ENCODE measurements at regions not wholly inside any gene's neighbourhood (a gene's known extent, or its start where the extent isn't known, plus 50 kb on each side); places are given as distances from the start of the nearest gene placed in this dataset.

DNA sequence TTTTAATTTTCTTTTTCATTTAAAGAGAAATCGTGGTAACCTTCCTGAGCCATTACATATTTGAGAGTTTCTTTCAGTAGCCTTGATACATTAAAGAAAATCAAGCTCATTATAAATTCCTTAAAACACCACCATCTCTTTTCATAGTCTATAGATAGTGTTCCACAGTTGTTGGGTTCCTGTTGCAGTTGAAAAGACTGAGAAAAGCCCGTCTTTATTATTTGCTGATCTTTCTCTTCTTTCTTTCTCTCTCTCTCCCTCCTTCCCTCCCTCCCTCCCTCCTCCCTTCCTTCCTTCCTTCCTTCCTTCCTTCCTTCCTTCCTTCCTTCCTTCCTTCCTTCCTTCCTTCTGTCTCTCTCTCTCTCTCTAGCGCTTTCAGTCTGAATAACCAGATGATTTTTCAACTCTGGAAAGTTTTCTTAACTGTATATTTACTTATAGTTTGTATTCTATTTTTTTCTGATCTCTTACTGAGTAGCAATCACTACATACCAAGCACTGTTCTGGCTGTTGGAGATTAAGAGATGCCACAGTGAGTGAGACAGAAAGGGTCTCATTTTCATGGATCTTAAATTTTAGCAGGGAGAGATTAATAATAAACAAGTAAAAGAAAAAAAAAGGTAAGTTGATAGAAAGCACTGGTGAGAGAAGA, 157.5 kb downstream of the TINAG start:
- no peak for TF ChIP-seq ZFX (IDR thresholded peaks at IDR 0.05)
- TF ChIP-seq, protein P1, sequence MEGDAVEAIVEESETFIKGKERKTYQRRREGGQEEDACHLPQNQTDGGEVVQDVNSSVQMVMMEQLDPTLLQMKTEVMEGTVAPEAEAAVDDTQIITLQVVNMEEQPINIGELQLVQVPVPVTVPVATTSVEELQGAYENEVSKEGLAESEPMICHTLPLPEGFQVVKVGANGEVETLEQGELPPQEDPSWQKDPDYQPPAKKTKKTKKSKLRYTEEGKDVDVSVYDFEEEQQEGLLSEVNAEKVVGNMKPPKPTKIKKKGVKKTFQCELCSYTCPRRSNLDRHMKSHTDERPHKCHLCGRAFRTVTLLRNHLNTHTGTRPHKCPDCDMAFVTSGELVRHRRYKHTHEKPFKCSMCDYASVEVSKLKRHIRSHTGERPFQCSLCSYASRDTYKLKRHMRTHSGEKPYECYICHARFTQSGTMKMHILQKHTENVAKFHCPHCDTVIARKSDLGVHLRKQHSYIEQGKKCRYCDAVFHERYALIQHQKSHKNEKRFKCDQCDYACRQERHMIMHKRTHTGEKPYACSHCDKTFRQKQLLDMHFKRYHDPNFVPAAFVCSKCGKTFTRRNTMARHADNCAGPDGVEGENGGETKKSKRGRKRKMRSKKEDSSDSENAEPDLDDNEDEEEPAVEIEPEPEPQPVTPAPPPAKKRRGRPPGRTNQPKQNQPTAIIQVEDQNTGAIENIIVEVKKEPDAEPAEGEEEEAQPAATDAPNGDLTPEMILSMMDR (conservative IDR thresholded peaks at IDR 0.05), result no peak
- H3K27ac ChIP-seq, result no peak overlapping the region

DNA sequence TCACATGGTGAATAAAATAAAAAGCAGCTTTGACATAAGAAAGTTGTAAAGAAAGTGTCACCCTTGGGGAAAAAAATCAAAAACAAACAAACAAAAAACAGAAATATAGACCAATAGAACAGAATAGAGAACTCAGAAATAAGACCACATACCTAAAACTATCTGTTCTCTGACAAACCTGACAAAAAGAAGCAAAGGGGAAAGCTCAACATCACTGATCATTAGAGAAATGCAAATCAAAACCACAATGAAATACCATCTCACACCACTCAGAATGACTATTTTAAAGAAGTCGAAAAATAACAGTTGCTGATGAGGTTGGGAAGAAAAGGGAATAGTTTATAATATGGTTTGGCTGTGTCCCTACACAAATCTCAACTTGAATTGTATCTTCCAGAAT, 159.1 kb downstream of the TINAG start:
- no peak for TF ChIP-seq ZFX (IDR thresholded peaks at IDR 0.05)
- TF ChIP-seq, protein P1 (conservative IDR thresholded peaks at IDR 0.05), result no peak
- no peak overlapping the region for H3K27ac ChIP-seq

DNA sequence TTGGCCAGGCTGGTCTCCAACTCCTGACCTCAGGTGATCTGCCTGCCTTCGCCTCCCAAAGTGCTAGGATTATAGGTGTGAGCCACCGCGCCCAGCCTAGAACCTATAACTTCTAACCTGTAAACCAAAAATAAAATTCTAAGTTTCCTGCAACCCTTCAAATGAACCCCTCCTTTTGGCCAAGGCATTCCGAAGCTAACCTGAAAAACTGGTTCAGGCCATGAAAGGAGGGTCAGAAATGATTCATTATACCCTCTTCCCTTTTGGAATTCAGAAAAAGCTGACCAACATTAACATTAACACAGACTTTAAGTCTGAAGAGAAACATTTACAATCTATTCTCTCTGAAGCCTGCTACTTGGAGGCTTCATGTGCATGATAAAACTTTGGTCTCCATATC, 165.1 kb downstream of the TINAG start:
- H3K27ac ChIP-seq, result no peak overlapping the region

DNA sequence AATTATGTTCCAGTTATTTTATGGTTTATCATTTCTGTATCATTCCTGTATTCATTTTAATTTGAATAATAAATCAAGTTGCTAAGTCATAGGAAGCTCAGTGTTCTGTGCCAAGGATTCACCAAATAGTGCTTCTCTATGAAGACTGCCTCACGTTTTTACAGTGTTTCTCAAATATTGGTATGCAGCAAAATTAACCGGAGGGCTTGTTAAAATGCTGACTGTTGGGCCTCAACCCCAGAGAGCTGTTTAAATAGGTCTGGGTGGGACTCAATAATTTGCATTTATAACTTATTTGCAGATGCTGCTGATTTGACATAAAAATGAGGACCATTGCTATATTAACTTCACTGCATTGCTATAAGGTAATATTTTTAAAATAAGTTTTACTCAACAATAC, 166.7 kb downstream of the TINAG start:
- no peak for TF ChIP-seq ZFX (IDR thresholded peaks at IDR 0.05)
- TF ChIP-seq, protein P1 (conservative IDR thresholded peaks at IDR 0.05), result no peak
- no peak overlapping the region for H3K27ac ChIP-seq

More for the DNA sequence above, 165.1 kb downstream of the TINAG start:
- TF ChIP-seq, protein P1 (conservative IDR thresholded peaks at IDR 0.05), result no peak
- no peak for TF ChIP-seq ZFX (IDR thresholded peaks at IDR 0.05)

DNA sequence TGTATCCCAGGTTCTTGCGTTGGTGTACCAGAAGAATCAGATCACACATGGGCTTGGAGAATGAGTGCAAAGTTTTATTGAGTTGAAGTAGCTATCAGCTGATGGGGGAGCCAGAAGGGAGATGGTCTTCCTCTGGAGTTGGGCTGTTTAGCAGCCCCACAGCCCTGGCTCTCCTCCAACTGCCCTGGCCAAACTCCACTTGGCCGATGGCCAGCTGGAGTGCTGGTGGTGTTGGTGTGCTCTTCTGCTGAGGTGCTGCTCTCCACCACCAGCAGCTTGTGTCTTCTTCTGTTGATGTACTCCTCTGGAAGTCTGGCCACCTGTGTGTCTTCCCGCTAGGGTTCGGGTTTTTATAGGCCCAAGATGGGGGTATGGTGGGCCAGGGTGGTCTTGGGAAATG, 172.8 kb downstream of the TINAG start:
- no peak overlapping the region for H3K27ac ChIP-seq
- TF ChIP-seq, protein P1 (conservative IDR thresholded peaks at IDR 0.05), result no peak
- no peak for TF ChIP-seq ZFX (IDR thresholded peaks at IDR 0.05)

DNA sequence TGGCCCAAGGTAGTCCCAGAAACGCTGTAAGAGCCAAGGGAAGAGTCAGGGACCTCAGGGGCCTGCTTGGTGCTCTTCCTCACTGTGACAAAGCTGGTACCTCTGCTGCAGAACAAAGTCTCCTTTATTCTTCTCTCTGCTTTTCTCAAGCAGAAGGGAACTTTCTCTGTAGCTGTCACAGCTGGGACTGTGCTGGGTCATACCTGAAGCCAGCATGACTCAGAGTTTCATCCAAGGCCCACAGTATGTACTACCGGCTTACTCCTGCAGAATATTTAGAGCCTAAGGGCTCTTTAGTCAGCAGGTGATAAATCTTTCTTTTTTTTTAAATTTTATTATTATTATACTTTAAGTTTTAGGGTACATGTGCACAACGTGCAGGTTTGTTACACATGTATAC, 183.2 kb downstream of the TINAG start:
- TF ChIP-seq, protein P1 (conservative IDR thresholded peaks at IDR 0.05), result no peak
- TF ChIP-seq ZFX (IDR thresholded peaks at IDR 0.05), result no peak

DNA sequence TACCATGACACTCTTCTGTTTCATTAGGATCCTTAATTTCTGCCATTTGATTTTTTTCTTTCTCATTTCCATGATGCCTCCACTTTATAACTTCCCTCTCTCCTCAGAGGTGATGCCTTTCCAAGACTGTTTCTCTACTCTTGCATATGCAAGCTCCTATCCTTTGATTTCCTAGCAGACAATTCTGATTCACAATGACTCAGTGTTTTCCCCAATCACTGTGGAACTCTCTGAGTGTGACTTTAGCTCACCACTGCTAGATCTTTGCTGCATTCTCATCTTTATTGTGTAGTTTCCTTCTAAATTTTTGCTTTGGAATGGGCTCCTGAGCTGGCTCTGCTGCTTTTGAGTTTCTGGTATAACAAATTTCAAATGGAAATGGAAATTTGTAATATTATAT, 184.9 kb downstream of the TINAG start:
- H3K27ac ChIP-seq, result no peak overlapping the region
- TF ChIP-seq ZFX (IDR thresholded peaks at IDR 0.05), result no peak
- TF ChIP-seq, protein P1 (conservative IDR thresholded peaks at IDR 0.05), result no peak

More for the DNA sequence above, 183.2 kb downstream of the TINAG start:
- no peak overlapping the region for H3K27ac ChIP-seq
